Epidermal melanocyte (primary cell): ENCODE measurements at regions not wholly inside any gene's neighbourhood (a gene's known extent, or its start where the extent isn't known, plus 50 kb on each side); places are given as distances from the start of the nearest gene placed in this dataset.
"Not testable (repeated sequence)": the region's sequence is repeated elsewhere in the genome, so short reads cannot be mapped to it uniquely, and the experiment has no call there.

Source experiments
- DNase-seq: peaks from one replicate; pipeline ENCODE4 v3.0.0; 2011; ENCODE audit warnings: low spot score; ENCODE audit not compliant: insufficient read length

DNA sequence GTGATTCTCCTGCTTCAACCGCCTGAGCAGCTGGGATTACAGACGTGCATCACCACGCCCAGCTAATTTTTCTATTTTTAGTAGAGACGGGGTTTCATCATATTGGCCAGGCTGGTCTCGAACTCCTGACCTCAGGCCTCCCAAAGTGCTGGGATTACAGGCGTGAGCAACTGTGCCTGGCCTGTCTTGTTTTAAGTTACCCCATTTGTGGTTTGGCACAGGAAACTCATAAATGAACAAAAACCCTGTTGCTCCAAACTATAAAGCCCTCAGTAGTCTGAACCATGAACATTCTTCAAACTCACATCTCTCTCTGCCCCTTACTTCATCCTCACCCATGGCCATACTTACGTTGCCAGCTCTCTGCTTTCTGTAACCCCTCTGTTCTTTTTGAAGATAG, 61.7 kb downstream of the RHOU start:
- not testable (repeated sequence) for DNase-seq

DNA sequence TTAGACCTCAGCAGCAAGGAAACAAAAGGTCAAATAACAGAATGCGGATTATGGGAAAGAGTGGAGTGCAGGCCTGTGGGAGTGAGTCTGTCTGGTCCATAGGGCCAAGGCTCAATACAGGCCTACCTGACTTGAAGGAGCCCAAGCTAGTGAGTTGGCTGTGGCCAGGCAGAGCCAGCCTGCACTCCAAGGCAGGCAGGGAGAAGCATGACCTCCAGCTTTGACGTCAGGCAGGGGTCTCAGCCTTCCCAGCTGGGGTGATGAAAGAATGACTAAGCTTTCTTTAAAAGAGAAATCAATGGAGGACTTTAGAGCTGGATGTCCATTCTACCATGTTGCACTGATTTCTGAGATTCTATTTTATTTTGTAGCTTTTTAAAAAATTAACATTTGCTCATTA, 62.8 kb downstream of the RHOU start:
- no peak for DNase-seq

DNA sequence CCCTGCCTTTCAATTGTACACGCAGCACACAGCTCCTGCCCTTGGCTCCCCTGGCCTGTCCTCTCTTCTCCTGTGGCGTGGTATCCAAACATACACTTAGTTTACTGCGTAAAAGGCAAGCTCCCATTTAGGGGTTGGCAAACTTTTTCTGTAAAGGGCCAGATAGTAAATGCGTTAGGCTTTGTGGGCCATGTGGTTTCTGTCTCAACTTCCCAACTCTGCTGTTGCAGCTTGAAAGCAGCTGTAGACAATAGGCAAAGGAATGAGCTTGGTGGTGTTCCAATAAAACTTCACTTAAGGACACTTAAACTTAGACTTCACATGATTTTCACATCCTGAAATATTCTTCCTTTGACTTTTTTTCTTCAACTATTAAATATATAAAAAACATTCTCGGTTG, 63.3 kb downstream of the RHOU start:
- no peak for DNase-seq

DNA sequence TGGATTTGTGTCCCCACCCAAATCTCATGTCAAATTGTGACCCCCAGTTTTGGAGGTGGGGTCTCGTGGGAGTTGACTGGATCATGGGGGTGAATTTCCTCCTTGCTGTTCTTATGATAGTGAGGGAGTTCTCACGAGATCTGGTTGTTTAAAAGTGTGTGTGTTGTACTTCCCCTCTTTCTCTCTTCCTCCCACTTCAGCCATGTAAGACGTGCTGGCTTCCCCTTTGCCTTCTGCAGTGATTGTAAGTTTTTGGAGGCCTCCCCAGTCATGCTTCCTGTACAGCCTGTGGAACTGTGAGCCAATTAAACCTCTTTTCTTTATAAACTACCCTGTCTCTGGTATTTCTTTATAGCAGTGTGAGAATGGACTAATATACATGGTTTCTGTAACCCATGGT, 64.6 kb downstream of the RHOU start:
- DNase-seq, result no peak

DNA sequence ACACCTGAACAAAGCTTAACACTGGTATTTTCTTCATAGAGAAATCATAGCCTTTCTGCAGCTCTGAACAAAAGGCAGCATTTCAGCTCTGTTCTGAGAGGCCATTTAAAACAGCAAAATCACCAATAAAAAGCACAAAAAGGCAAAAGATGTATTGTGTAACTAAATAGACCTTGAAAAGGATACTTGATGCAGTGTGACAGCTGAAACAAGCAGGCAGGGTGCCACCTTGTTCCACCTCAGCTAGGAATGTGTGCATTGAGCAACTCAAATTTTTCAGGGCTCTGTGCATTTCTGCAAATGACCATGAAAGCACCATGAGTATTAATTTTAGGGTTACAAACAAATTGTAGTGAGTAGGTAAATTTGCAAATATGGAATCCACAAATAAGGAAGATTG, 65.8 kb downstream of the RHOU start:
- DNase-seq, result no peak

DNA sequence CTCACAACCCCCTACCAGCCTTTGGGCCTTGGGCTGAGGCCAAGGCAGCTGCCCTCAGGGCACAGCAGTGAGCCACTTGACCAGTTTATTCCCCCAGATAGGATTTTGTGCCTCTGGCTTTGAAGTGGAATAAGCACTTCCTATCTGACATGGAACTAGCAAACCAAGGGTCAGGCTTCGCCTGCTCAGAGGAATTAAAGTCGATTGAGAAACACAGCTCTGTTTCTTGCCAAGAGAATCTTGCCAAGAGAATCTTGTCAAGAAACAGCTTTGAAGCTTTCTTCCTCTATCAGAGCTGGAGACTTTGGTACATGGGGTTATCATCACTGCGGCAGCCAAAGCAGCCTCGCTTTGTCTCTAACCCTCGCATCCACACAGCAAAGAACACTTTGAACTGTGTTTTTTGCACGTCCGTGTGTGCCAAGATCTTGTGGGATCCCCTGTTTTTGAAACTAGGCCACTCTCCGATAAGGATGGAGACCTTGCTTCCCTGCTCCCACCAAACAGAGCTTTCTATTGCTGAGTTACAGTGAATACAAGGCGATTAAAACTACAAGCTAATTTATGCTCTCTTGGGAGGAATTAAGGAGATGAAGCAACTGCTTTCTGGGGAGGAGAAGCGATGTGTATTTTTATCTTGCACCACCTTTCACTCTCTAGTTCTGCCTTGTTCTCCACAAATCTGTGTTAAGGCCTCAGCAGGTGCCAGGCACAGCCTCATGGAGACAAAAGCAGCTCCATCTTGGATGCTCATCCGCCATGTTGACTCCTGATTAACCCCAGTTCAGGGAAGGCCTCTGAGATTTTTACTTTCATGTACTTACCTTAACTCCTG, 67.3 kb downstream of the RHOU start:
- DNase-seq, result no peak

DNA sequence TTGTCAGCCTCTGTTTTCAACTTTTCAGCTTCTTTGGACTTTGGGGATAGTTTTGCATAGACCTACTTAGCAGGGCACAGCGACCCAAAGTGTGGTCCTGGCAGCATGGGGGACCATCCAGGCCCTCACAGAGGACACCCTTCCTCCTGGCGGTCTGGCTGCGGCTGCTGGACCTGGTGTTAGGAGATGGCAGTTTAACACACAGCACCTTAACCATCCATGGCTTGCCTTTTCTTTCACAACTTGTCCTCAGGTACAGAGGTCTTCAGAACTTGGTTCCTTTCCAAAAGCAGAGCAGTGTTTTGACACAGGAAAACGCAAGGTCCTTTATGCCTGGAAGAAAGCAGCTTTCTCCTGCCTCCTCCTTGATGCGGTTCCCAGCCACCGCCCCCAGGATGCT, 68.1 kb downstream of the RHOU start:
- DNase-seq, result no peak

DNA sequence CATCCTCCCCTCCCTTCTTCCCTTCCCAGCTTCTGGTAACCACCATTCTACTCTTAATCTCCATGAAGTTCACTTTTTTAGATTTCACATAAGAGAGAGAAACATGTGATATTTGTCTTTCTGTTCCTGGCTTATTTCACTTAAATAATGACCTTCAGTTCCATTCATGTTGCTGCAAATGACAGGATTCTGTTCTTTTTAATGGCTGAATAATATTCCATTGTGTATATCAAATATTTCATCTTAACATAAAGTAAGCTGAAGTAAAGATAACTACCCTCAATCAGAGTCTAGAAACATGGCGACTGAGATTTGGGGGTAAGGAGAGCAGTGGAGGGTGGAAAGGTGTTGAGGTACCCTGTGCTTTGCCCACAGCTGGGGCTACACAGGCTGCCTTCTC, 68.9 kb downstream of the RHOU start:
- DNase-seq, result no peak

DNA sequence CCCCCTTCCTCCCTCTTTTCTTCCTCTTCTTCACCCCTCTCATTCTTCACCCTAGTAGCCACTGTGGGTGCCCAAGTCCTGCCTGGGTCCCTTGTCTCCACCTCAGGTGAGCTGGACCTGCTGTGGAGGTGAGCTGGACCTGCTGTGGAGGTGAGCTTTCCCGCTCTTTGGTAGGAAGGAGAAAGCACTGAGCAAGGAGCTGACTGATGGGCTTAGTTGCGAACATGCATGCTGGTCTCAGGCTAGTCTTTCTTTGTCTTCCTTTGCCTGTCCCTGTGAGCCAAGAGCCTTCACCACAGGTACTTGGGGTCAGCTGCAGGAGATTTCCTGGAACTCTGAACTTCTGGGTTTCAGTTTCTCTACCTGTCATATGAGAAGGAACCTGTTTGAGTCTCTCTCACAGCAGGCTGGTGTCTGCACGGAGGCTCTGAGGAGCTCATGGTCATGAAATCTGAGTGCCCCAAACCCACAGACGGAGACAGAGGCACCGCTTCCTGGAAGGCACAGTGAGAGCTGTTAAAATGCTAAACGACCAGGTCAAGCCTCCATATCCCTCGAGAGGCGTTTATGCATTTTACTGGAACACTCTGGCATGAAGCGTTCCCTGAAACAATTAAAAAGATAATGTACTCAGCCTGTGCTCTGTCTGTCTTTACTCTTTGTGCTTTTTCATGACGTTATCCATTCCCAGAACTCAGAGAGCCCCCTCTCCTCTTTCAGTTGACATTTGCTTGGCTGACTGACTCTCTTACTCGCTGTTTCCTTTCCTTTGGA, 69.5 kb downstream of the RHOU start:
- DNase-seq, result no peak

DNA sequence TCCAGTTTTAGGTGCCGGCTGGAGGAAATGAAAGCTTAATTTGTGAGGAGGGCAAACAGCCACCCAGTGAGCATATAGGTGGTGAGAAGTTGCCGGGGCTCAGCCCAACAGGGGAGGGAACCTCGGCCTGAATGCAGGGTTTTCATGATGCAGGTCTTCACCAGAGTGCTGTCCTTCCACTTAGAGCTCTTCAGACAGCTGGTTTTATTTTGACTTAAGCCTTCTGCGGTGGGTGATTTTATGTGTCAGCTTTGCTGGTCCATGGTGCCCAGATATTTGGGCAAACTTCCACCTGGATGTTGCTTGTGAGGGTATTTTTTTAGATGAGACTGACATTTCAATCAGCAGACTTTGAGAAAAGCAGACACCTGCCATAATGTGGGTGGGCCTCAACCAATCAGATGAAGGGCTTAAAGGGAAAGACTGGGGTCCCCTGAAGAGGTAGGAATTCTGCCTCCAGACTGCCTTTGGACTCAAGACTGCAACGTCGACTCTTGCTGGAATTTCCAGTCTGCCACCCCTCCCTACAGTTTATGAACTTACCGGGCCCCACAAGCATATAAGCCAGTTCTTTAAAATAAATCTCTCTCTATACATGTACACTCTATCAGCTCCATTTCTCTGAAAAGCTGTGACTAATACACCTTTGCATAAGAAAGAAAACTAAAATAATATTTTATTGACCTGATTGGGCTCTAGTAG, 72.8 kb downstream of the RHOU start:
- DNase-seq, result no peak

DNA sequence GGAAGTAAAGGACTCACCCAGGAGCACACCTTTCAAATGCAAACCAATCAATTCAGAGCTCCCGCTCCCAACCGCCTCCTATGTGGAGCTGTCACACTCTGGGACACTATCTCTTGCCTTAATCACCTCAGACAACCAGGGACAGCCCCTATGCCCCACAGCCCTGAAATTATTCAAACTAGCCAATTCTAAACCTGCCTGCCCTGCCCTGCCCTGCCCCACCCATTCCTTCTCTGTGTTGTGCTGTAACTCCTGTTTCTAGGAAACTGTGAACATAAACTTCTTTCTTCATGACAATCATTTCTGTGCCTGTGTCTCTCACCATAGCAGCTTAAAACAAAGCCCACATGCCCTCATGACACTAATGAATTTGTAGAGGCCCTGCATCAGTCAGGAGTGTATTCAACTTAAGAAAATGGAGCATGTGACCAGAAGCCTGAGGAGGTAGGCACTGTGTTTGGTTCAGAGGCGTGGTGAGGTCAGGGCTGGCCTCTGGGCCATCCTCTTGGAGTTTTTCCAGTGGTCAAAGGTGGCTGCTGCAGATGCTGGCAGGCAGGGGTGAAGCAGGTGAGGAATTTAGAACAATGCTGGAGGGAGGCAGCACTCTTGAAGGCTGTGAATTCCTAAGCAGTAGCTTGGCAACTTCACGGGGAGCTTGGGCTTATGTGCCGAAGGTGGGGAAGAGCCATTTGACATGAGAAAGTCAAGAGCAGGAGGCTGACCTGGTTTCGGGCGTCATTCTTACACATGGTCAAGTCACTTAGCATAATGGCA, 74.5 kb downstream of the RHOU start:
- no peak for DNase-seq

DNA sequence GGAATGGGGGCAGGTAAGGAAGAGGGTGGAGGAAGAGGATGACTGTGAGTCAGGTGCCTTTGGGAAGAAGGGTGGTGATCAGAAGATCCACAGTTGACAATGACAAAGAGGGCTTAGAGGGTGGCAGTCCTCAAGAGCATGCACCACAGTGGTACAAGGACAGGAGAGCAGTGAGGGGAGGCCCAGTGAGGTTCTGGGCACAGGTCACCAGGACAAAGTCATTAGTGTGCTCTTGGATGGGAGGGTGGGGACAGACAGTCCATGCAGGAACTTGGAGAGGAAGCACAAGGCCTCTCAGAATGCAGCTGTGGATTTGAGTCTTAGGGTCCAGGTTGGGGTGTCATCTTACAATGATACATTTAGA, 75.1 kb downstream of the RHOU start:
- DNase-seq, result no peak

DNA sequence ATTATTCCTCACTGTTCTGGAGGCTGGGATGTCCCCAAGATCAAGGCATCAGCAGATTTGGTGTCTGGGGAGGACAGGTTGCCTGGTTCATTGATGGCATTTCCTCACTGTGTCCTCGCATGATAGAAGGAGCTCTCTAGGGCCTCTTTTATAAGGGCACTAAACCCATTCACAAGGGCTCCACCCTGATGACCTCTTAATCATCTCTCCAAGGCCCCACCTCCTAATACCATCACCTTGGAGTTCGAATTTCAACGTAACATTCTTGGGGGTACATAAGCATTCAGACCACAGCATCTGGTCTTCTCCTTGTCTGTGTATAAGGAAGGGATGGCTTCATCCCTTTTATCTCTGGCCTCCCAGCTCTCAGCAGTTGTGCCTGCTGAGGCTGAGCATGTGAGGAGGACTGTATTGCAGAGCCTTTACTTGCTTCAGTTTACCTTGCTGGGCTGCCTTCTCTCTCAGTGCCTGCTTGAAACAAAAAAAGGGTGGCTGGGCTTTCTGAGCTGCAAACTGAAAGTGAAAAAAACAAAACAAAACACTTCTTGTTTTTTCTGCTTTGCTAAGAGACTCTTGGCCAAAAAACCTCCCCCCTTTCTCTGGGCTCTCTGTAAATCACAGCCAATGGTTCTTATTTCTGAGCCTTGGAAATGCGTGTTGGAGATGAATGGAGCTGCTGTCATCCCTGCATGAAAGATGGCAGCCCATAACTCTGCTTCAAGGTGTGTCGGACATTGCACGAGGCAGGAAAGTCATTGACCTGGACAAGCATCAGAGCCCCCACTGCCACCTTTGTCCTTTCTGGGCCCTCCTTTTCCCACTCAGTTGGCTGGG, 75.8 kb downstream of the RHOU start:
- no peak for DNase-seq

DNA sequence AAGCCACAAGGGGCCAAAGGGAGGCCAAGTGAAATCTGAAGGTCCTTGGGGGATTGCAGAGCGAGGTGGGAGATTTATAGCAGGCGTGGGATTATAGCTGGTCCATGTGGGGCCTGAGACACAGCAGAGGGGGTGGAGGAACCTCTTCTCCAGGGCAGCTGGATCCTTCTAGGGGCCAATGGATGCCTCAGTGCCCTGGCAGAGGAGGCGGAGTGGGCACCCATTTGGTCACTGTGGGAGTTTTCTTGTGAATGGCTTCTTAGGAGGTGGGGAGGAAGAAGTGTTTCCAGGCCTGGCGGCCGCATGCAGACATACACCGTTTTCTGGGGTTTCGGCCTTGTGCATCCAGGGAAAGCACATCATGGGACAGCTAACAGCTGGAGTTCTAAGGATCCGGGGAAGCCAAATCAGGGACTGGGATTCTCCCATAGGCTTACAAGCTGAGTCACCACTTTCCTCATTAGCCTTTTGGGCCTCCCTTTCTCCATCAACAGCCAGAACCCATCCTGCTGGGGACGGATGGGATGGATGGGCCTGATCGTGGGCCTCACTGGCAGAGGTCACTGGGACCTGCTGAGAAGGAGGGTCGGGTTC, 76.5 kb downstream of the RHOU start:
- no peak for DNase-seq

DNA sequence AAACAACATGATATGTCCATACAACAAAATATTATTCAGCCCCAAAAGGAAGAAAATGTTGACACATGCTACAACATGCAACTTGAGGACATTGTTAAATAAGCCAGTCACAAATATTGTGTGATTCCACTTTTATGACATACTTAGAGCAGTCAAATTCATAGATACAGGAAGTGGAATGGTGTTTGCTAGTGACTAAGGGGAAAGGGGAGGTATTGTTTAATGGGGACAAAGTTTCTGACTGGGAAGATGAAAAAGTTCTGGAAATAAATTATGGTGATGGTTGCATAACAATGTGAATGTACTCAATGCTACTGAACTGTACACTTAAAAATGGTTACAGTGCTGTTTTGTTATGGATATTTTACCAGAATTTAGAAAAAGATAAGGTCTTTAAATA, 77.7 kb downstream of the RHOU start:
- DNase-seq, result no peak

DNA sequence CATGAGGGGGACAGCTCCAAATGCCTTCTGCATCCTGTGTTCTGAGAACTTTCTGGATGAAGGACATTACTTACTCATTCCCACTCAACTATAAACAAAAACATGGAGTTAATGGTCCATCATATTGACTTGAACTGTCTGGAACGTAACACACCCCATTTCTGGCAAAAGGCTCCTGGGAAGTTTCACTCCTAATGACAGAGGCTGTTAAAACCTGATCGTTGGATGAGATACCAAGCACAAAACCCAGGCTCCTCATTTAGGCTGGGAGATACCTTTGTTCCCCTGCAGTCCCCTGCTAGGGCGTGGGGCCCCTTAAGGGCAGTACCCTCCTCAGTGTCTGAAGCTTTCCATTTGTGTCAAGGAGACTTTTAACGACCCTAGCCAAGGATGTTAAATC, 78.9 kb downstream of the RHOU start:
- DNase-seq, result no peak

DNA sequence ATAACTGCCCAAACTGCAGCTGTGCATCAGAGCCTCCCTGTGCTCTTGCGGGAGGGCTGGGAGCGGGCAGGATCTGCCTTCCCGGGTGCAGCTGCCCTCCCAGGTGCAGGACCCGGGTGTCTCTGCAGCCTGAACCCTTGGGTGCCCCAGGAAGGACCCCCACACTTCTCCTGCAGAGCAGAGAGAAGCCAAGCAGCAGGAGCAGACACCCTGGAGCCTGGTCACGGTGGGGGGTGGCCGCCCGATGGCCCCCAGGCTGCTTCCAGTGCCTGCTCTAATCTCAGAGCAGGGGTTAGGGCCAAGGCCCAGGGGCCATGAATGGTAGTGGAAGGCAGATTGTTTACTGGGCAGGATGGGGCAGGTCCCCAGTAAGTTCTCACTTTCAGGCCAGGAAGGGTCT, 83.0 kb downstream of the RHOU start:
- DNase-seq, result no peak

DNA sequence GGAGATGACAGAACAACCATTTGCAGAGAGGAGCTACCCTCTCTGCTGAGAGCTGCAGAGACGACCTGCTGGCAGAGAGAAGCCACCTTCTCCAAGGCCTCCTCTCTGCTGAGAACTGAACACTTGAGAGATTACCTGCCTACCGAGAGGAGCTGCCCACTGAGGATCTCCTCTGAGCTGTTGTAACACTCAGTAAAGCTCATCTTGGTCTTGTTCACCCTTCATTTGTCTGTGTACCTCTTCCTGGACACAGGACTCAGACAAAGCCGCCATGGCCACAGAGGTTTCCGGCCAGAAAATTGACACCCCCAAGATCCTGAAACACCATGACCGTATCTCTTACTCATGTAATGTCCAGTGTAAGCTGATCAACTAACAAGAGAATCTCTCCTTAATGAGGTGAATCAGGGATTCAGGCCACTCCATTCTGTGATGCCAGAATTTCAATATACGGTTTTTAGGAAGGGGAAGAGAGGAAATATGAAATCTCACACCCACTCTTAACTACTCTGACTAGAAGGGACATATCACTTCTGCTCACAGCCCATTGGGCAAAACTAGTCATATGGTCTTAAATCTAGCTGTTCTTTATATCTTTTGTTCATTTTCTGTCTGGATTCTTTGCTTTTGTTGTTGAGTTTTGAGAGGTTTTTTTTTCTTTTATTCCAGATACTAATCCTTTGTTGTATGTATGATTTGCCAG, 83.8 kb downstream of the RHOU start:
- no peak for DNase-seq

DNA sequence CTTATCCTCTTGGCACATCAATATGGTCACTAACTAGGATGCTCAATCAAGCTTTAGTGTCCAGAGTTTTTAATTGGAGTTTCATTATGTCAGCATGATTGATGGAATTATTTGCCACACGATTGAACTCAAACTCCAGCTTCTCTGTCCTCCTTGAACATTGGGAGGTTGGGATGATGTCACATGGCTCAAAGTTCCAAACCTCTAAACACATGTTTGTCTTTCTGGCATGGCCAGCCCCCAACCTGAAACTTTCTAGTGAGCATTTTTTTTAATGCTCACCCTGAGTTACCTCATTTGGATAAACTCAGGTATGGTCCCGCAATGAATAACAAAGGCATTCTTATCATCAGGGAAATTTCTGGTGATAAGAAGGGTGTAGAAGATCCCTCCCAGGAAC, 86.0 kb downstream of the RHOU start:
- no peak for DNase-seq

DNA sequence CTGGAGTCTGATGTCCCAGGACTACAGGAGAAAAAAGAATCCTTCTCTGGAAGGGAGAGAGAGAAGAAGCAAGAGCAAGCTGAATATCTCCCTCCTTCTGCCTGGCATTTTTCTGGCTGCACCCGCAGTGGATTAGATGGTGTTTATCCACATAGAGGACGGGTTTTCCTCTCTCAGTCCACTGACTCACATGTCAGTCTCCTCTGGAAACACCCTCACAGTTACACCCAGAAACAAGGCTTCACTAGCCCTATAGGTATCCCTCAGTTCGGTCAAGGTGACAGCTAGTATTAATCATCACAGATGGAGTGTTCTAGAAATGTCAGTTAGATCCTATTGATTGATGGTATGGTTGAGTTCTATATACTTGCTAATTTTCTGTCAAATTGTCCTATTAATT, 87.9 kb downstream of the RHOU start:
- no peak for DNase-seq
